GM12873 (cell line): ENCODE measurements at regions not wholly inside any gene's neighbourhood (a gene's known extent, or its start where the extent isn't known, plus 50 kb on each side); places are given as distances from the start of the nearest gene placed in this dataset.

Source experiments
- TF ChIP-seq, protein P1 (sequence below): IDR thresholded peaks from 2 replicates; pipeline ENCODE4 v1.5.1; 2012; ENCODE audit warnings: low read depth, mild to moderate bottlenecking, moderate library complexity, low read length, control low read depth; ENCODE audit not compliant: insufficient read depth; ENCODE audit errors: missing control alignments

DNA sequence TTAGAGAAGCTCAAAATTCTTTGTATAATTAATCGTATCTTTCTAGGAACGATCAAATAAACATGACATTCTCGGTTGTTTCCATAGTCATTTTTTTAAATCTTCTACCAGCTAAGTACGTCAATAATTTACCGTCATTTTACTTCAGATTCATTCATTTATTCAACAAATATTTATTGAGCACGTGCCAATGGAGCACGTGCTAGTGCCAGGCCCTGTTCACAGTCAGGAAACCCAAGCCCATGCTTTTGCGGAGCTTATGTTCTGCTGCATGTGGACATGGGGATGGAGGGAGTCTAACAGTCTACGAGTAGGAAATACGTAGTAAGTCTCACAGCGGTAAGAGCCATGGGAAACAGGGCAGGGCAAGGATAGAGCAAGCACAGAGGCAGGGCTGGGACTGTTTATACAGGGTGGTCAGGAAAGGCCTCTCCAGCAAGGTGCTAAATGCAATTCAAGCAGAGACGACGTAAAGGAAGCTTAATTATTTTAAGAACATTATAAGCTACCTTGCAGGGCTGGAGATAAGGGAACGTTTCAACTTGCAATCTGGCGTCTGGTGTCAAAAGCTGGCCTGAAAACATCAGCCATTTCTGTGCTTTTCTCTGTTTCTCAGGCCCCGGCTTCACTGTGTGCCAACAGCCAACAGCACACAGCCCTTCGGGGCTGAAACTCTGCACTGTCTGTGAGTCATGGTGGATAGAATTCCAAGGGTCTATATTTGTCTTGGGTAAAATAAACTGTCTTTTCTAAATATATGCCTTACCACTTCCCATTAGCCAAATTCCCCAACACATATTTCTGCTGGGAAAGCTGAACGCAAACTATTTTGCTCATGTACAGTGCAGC lies 517.1 kb upstream of the ZFP42 start:
- TF ChIP-seq, protein P1, sequence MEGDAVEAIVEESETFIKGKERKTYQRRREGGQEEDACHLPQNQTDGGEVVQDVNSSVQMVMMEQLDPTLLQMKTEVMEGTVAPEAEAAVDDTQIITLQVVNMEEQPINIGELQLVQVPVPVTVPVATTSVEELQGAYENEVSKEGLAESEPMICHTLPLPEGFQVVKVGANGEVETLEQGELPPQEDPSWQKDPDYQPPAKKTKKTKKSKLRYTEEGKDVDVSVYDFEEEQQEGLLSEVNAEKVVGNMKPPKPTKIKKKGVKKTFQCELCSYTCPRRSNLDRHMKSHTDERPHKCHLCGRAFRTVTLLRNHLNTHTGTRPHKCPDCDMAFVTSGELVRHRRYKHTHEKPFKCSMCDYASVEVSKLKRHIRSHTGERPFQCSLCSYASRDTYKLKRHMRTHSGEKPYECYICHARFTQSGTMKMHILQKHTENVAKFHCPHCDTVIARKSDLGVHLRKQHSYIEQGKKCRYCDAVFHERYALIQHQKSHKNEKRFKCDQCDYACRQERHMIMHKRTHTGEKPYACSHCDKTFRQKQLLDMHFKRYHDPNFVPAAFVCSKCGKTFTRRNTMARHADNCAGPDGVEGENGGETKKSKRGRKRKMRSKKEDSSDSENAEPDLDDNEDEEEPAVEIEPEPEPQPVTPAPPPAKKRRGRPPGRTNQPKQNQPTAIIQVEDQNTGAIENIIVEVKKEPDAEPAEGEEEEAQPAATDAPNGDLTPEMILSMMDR: no peak

DNA sequence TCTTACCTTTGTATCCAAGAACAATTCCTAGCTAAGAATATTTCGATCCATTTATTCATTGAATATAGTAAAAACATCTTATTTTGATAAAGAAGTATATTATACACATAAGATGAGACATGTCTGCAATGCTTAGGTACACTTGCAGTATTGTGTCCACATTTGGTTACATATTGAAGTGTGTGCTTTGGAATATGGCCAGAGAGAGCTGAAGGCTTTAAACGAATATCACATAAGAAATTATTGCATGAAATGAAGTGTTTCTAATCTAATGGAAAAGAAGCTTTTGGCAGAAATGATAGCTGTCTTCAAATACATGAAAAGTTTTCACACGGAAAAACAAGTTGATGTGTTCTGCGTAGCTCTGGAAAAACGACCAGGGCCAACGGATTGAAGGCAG lies 516.1 kb upstream of the ZFP42 start:
- TF ChIP-seq, protein P1: no peak

- TF ChIP-seq, protein P1: no peak
Measured at GRCh38 chr4:187480146-187481145, 515.1 kb upstream of the ZFP42 start.

- TF ChIP-seq, protein P1: no peak
Measured at GRCh38 chr4:187484186-187484585, 511.4 kb upstream of the ZFP42 start.

GRCh38 chr4:187485676-187486075 lies 509.9 kb upstream of the ZFP42 start:
- TF ChIP-seq, protein P1: no peak

GRCh38 chr4:187491286-187491685 lies 504.3 kb upstream of the ZFP42 start:
- TF ChIP-seq, protein P1: no peak

DNA sequence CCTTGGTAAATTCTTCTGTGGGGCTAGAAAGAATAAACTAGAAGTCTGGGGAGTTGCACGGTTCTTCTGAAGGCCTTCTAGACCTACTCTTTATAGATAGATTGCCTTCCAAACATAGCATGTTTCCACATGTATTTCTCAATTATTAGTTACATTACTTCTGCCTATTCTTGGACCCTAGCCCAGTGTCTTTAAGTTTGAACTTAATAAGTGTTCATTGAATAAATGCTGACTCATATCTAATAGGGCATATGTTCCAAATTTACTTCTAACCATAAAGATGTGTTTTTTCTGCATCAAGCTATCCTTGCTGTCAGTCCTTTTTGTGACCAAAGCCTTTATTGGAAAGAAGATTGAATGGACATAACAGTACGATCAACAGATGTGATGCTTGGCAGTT lies 503.6 kb upstream of the ZFP42 start:
- TF ChIP-seq, protein P1: no peak
